ENCODE measurements at regions not wholly inside any gene's neighbourhood (a gene's known extent, or its start where the extent isn't known, plus 50 kb on each side); places are given as distances from the start of the nearest gene placed in this dataset.
"Not testable (repeated sequence)": the region's sequence is repeated elsewhere in the genome, so short reads cannot be mapped to it uniquely, and the experiment has no call there.

DNA sequence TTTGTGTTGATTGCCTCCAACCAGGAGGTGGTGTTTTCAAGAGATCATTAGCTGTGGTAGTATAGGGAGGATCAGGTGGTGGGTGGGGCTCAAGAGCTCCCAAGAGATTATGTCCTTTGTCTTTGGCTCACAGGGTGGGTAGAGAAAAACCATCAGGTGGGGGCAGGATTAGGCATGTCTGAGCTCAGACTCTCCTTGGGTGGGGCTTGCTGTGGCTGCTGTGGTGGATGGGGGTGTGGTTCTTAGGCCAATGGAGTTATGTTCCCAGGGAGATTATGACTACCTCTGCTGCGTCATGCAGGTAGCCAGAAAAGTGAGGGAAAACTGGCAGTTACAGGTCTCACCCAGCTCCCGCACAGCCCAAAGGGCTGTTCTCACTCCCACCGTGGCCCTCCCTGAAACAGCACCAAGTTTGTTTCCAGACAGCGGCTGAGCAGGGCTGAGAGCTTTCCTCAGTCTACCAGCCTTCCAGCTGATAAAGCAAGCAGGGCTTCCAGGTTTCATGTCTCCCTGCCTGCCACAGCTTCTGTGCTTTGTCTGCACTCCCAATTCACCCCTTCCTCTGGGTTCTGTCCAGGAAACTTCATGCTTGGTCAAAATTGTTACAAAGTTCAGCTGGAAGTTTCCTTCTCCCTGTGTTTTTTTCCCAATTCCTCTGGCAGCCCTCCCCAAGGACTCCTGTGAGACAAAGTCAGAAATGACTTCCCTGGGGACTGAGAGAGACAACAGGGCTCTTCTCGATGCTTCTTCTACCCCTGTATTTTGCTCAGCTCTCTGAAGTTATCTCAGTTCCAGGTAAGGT, 481.1 kb upstream of the MAN1A1 start:
- ChIA-PET POLR2A (no interaction called here), CTCF (no interaction called here)
- Histone ChIP-seq H3K27ac (ENCODE audit: extremely low read depth, low read depth, low read length) (no peak overlapping the region), H3K4me1 (ENCODE audit: control insufficient read depth, insufficient read depth, low read length) (no peaks in the 10 kb centered on the region), H3K9me3 (ENCODE audit: control insufficient read depth, insufficient read depth, low read depth, low read length) (no peaks in the 10 kb centered on the region), H3K4me3 (ENCODE audit: low read depth, low read length) (no peak overlapping the region), H3K36me3 (ENCODE audit: control insufficient read depth in 2 of 2, insufficient read depth in 1 of 2, low read length in 2 of 2) (no peaks in the 10 kb centered on the region)
- TF ChIP-seq KLF1 (tag by site-specific recombination; IDR thresholded peaks at IDR 0.05) (peak; percentile 86), ZFHX2 (tag by site-specific recombination; conservative IDR thresholded peaks at IDR 0.05) (no peak), ZNF23 (tag by site-specific recombination; IDR thresholded peaks at IDR 0.05; ENCODE audit: borderline replicate concordance) (no peak), GLIS1 (tag by site-specific recombination; IDR thresholded peaks at IDR 0.05) (peak; percentile 72), ZNF626 (tag by site-specific recombination; IDR thresholded peaks at IDR 0.05) (no peak), EGR2 (tag by site-specific recombination; IDR thresholded peaks at IDR 0.05; ENCODE audit: low read depth) (peak; percentile 24; the same call in 1 of the 2 replicates), CTCF (tag by site-specific recombination; IDR thresholded peaks at IDR 0.05) (no peak), WT1 (tag by site-specific recombination; IDR thresholded peaks at IDR 0.05) (no peak), HOXC10 (CRISPR knock-in tag; IDR thresholded peaks at IDR 0.05) (no peak), BCL11B (tag by site-specific recombination; IDR thresholded peaks at IDR 0.05; ENCODE audit: low read depth) (no peak)
- TF ChIP-seq, protein P1, sequence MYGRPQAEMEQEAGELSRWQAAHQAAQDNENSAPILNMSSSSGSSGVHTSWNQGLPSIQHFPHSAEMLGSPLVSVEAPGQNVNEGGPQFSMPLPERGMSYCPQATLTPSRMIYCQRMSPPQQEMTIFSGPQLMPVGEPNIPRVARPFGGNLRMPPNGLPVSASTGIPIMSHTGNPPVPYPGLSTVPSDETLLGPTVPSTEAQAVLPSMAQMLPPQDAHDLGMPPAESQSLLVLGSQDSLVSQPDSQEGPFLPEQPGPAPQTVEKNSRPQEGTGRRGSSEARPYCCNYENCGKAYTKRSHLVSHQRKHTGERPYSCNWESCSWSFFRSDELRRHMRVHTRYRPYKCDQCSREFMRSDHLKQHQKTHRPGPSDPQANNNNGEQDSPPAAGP (tag by site-specific recombination; IDR thresholded peaks at IDR 0.05), result peak; percentile 72; the same call in 1 of the 2 replicates

DNA sequence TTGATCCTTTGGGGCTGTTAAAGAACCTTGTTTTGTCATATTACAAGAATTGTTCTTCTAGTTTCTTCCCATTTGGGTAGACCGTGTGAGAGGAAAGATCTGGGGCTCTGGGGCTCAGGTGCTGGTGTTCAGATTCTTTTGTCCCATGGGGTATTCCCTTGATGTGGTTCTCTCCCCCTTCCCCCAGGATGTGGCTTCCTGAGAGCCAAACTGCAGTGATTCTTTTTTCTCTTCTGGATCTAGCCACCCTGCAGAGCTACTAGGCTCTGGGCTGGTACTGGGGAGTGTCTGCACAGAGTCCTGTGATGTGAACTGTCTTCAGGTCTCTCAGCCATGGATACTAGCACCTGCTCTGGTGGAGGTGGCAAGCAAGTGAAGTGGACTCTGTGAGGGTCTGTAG, 480.5 kb upstream of the MAN1A1 start:
- ChIA-PET POLR2A (no interaction called here), CTCF (interaction anchor here (0.6 kb wide), 1 partner anchor 697 kb away, joined by 3 read pairs; no protein-coding TSS in a partner anchor)
- TF ChIP-seq ZNF558 (tag by site-specific recombination; IDR thresholded peaks at IDR 0.05), result no peak
- Histone ChIP-seq H3K4me3 (ENCODE audit: low read depth, low read length) (no peak overlapping the region), H3K9me3 (ENCODE audit: control insufficient read depth, insufficient read depth, low read depth, low read length) (no peaks in the 10 kb centered on the region), H3K27ac (ENCODE audit: extremely low read depth, low read depth, low read length) (no peak overlapping the region), H3K36me3 (ENCODE audit: control insufficient read depth in 2 of 2, insufficient read depth in 1 of 2, low read length in 2 of 2) (no peaks in the 10 kb centered on the region), H3K4me1 (ENCODE audit: control insufficient read depth, insufficient read depth, low read length) (no peaks in the 10 kb centered on the region)

- POLR2A ChIA-PET; H3K27ac ChIP-seq (ENCODE audit: extremely low read depth, low read depth, low read length); H3K4me3 ChIP-seq (ENCODE audit: low read depth, low read length); H3K9me3 ChIP-seq (ENCODE audit: control insufficient read depth, insufficient read depth, low read depth, low read length); H3K4me1 ChIP-seq (ENCODE audit: control insufficient read depth, insufficient read depth, low read length); H3K36me3 ChIP-seq (ENCODE audit: control insufficient read depth in 2 of 2, insufficient read depth in 1 of 2, low read length in 2 of 2): not testable (repeated sequence)
- CTCF ChIA-PET, result interaction anchor here (0.6 kb wide), 2 partner anchors 696 to 1118 kb away, joined by 3 read pairs; no protein-coding TSS in a partner anchor
Measured at GRCh38 chr6:119829499-119829898, 479.9 kb upstream of the MAN1A1 start.

DNA sequence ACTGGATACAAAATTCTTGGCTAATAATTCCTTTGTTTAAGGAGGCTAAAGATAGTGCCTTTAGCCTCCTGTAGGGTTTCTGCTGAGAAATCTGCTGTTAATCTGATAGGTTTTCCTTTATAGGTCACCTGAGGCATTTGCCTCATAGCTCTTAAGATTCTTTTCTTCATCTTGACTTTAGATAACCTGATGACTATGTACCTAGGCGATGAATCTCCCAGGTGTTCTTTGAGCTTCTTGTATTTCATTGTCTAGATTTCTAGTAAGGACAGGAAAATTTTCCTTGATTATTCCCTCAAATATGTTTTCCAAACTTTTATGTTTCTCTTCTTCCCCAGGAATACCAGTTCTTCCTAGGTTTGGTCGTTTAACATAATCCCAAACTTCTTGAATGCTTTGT, 479.4 kb upstream of the MAN1A1 start:
- Histone ChIP-seq H3K4me1 (ENCODE audit: control insufficient read depth, insufficient read depth, low read length) (no peaks in the 10 kb centered on the region), H3K27ac (ENCODE audit: extremely low read depth, low read depth, low read length) (no peak overlapping the region), H3K36me3 (ENCODE audit: control insufficient read depth in 2 of 2, insufficient read depth in 1 of 2, low read length in 2 of 2) (no peaks in the 10 kb centered on the region), H3K4me3 (ENCODE audit: low read depth, low read length) (no peak overlapping the region), H3K9me3 (ENCODE audit: control insufficient read depth, insufficient read depth, low read depth, low read length) (no peaks in the 10 kb centered on the region)
- ChIA-PET POLR2A (no interaction called here), CTCF (interaction anchor here (0.6 kb wide), 2 partner anchors 108 to 1118 kb away, joined by 3 read pairs; no protein-coding TSS in a partner anchor)
- TF ChIP-seq TSHZ1 (tag by site-specific recombination; IDR thresholded peaks at IDR 0.05; ENCODE audit: borderline replicate concordance) (no peak), ZBTB6 (tag by site-specific recombination; IDR thresholded peaks at IDR 0.05) (no peak), ZNF768 (tag by site-specific recombination; IDR thresholded peaks at IDR 0.05) (no peak), ZNF514 (tag by site-specific recombination; IDR thresholded peaks at IDR 0.05) (no peak), PRDM1 (tag by site-specific recombination; IDR thresholded peaks at IDR 0.05) (no peak), ZNF837 (tag by site-specific recombination; IDR thresholded peaks at IDR 0.05) (no peak)
- TF ChIP-seq, protein P2, sequence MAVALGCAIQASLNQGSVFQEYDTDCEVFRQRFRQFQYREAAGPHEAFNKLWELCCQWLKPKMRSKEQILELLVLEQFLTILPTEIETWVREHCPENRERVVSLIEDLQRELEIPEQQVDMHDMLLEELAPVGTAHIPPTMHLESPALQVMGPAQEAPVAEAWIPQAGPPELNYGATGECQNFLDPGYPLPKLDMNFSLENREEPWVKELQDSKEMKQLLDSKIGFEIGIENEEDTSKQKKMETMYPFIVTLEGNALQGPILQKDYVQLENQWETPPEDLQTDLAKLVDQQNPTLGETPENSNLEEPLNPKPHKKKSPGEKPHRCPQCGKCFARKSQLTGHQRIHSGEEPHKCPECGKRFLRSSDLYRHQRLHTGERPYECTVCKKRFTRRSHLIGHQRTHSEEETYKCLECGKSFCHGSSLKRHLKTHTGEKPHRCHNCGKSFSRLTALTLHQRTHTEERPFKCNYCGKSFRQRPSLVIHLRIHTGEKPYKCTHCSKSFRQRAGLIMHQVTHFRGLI (tag by site-specific recombination; IDR thresholded peaks at IDR 0.05), result no peak

All from HEK293 (cell line).